Aorta (tissue), 5 donors: ENCODE measurements at regions not wholly inside any gene's neighbourhood (a gene's known extent, or its start where the extent isn't known, plus 50 kb on each side); places are given as distances from the start of the nearest gene placed in this dataset.

Experiments
- ATAC-seq: fragments of 200-7000 bp; cut with Tn5 transposase; one replicate; pipeline ENCODE4 v1.9.1; 2022; ENCODE audit warnings: moderate library complexity; ENCODE audit not compliant: low FRiP score
- DNase-seq, 2 donors: peaks; one replicate each; pipeline ENCODE4 v3.0.0-alpha.2; 2020
- H3K27ac ChIP-seq, 2 donors: one replicate each; pipeline ENCODE4 v1.5.1; 2013; ENCODE audit warnings: low read length in 2 of 2, mild to moderate bottlenecking in 2 of 2, moderate library complexity in 2 of 2, control low read depth in 1 of 2, inconsistent platforms in 1 of 2, low read depth in 1 of 2
- H3K27me3 ChIP-seq, 2 donors: one replicate each; pipeline ENCODE4 v1.6.1; 2013; ENCODE audit warnings: control low read depth in 1 of 2, low read length in 1 of 2, mild to moderate bottlenecking in 1 of 2, moderate library complexity in 1 of 2; ENCODE audit not compliant: insufficient read depth in 2 of 2, control insufficient read depth in 1 of 2
- H3K36me3 ChIP-seq, 2 donors: one replicate each; pipeline ENCODE4 v1.6.1; 2013; ENCODE audit warnings: control low read depth in 1 of 2, low read length in 1 of 2, mild to moderate bottlenecking in 1 of 2; ENCODE audit not compliant: insufficient read depth in 2 of 2, control insufficient read depth in 1 of 2
- H3K4me1 ChIP-seq, 2 donors: one replicate each; pipeline ENCODE4 v1.6.1; 2013; ENCODE audit warnings: low read length in 2 of 2, control low read depth in 1 of 2, mild to moderate bottlenecking in 1 of 2, moderate library complexity in 1 of 2; ENCODE audit not compliant: insufficient read depth in 2 of 2, control insufficient read depth in 1 of 2
- H3K4me3 ChIP-seq, 2 donors: one replicate each; pipeline ENCODE4 v1.5.1; 2013; ENCODE audit warnings: low read length in 2 of 2, control low read depth in 1 of 2, mild to moderate bottlenecking in 1 of 2
- H3K9me3 ChIP-seq: one replicate; pipeline ENCODE4 v1.6.1; 2013; ENCODE audit warnings: mild to moderate bottlenecking, low read length; ENCODE audit not compliant: control insufficient read depth
- WGBS, 2 donors: extraction: QIAGEN DNeasy Blood & Tissue Kit; methylation state at CpG; one replicate each; pipeline ENCODE4 v1.1.7; 2013; 5-methylcytosine and 5-hydroxymethylcytosine counted together
- intact Hi-C, 2 donors: fragments of 100-400 bp; cut with DNase I; formaldehyde crosslinking; loops; one replicate each; pipeline versions ENCODE4 v1.14.2 to v1.15.0; 2022
- donor health status: healthy with polysubstance abuse.
- donor health status: Bipolar disorder and iron deficiency.
- donor health status: DM: no; HTN: no; CAD: no.
- donor health status: DM: no; HTN: no; CAD: no.
- donor health status: DM: yes; HTN: yes; CAD: no.

- H3K36me3 ChIP-seq = no peaks in the 10 kb centered on the region
- H3K27ac ChIP-seq = no peak overlapping the region
- H3K4me3 ChIP-seq = no peak overlapping the region
- no peaks in the 10 kb centered on the region for H3K9me3 ChIP-seq
- no peaks in the 10 kb centered on the region for H3K4me1 ChIP-seq
- ATAC-seq = no peak
- DNase-seq = no peak
- WGBS, 2 donors = 75 to 79% methylated on average over 3 of the region's 3 CpGs
- H3K27me3 ChIP-seq = no peaks in the 10 kb centered on the region
- intact Hi-C loops = no loop called here
Measured at GRCh38 chr12:28807535-28807934, 341.5 kb upstream of the FAR2 start.

GRCh38 chr12:28811457-28811856 is 337.6 kb upstream of the FAR2 start:
- intact Hi-C loops = no loop called here
- Histone ChIP-seq H3K27me3 (no peaks in the 10 kb centered on the region), H3K4me3 (no peak overlapping the region), H3K9me3 (no peaks in the 10 kb centered on the region), H3K36me3 (no peaks in the 10 kb centered on the region), H3K4me1 (no peaks in the 10 kb centered on the region), H3K27ac (no peak overlapping the region)
- DNase-seq = no peak
- 74 to 76% methylated on average over 5 of the region's 5 CpGs for WGBS, 2 donors
- no peak for ATAC-seq

- DNase-seq = no peak
- WGBS, 2 donors = 83 to 86% methylated on average over 4 of the region's 4 CpGs
- intact Hi-C loops = no loop called here
- Histone ChIP-seq H3K27ac (no peak overlapping the region), H3K27me3 (no peaks in the 10 kb centered on the region), H3K9me3 (no peaks in the 10 kb centered on the region), H3K4me3 (no peak overlapping the region), H3K4me1 (no peaks in the 10 kb centered on the region), H3K36me3 (no peaks in the 10 kb centered on the region)
- no peak for ATAC-seq
Measured at GRCh38 chr12:28814246-28814645, 334.8 kb upstream of the FAR2 start.

DNA sequence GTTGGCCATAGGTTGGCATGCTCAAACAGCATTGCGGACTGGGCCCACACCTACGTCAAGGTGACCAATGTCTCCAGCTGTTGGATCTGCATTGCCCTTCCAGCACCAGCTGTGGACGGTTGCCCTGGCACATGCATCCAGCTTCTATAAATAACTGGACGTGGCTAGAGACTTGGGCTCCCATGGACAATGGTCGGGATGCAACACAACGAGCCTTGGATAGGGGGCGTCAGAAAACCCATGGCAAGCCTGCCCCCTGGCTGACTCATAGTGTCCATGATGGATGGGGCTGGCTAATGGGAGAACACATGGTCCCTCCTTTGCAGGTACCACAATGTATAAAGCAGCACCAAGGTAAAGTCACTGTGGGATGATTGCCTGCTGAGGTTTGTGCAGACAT is 331.6 kb upstream of the FAR2 start:
- WGBS, 2 donors = 86 to 97% methylated on average over 7 of the region's 7 CpGs
- Histone ChIP-seq H3K27ac (no peak overlapping the region), H3K36me3 (no peaks in the 10 kb centered on the region), H3K4me1 (no peaks in the 10 kb centered on the region), H3K27me3 (no peaks in the 10 kb centered on the region), H3K4me3 (no peak overlapping the region), H3K9me3 (no peaks in the 10 kb centered on the region)
- intact Hi-C loops = no loop called here
- ATAC-seq = no peak
- DNase-seq = no peak

DNA sequence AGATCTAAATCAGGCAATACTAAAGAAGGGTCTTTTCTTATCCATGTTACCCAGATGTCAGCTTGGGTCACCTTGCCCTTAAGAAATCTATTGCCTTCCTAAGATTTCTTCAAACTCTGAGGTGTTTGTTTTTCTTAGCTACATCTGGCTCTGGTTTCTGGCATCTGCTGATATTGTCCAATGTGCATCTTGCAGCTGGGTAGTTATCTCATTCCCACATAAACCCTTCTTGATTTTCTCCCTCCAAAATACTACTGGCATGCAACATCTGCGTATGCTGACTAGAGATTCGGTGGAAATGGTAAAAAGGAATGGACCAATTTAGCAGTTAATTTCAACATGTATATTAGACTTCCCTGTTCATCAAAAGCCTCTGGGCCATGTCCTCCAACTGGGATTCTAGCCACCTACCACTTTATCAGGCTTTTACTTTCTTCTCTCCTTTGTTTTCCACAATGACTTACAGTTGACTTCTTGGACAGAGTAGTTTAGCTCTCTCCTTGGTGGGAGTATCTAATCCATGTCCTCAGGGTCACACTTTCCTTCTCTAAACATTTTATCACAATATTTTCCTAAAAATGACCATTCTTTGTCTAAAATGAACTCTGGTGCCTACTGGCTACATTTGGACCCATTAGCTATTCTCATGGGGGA is 324.8 kb upstream of the FAR2 start:
- WGBS, 2 donors = 69 to 76% methylated on average over 2 of the region's 2 CpGs
- H3K27ac ChIP-seq = no peak overlapping the region
- ATAC-seq (no peak), DNase-seq (no peak)
- no peaks in the 10 kb centered on the region for H3K9me3 ChIP-seq
- H3K27me3 ChIP-seq = no peaks in the 10 kb centered on the region
- intact Hi-C loops = no loop called here
- no peaks in the 10 kb centered on the region for H3K4me1 ChIP-seq
- H3K4me3 ChIP-seq = no peak overlapping the region
- H3K36me3 ChIP-seq = no peaks in the 10 kb centered on the region

GRCh38 chr12:28824849-28825248 is 324.2 kb upstream of the FAR2 start:
- H3K36me3 ChIP-seq = no peaks in the 10 kb centered on the region
- no peak overlapping the region for H3K4me3 ChIP-seq
- H3K27ac ChIP-seq = no peak overlapping the region
- H3K27me3 ChIP-seq = no peaks in the 10 kb centered on the region
- H3K9me3 ChIP-seq = no peaks in the 10 kb centered on the region
- intact Hi-C loops = no loop called here
- H3K4me1 ChIP-seq = no peaks in the 10 kb centered on the region
- DNase-seq (no peak), ATAC-seq (peak; percentile 46)

GRCh38 chr12:28826766-28827165 is 322.3 kb upstream of the FAR2 start:
- ATAC-seq (no peak), DNase-seq (no peak)
- Histone ChIP-seq H3K9me3 (no peaks in the 10 kb centered on the region), H3K27me3 (no peaks in the 10 kb centered on the region), H3K27ac (no peak overlapping the region), H3K4me3 (no peak overlapping the region), H3K36me3 (no peaks in the 10 kb centered on the region), H3K4me1 (no peaks in the 10 kb centered on the region)
- intact Hi-C loops = no loop called here

DNA sequence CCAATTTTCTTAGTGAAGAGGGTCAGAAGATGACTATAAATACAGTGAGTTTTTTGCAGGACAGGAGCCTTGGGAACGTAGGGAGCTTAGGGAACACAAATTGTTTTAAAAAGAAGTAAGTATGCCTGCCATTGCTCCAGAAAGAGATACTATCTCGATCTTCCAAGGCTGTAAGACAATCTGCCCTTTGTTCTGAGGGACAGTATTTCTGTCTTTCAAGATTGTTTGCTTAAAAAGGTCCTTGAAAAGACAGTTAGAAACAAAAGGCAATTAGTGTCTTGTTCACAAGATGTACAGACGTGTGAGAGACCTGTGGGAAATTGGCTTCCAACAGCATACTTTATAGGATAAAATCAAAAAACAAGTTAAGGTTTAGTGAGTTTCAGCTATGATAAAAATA is 321.2 kb upstream of the FAR2 start:
- ATAC-seq (no peak), DNase-seq (no peak)
- Histone ChIP-seq H3K27ac (no peak overlapping the region), H3K4me3 (no peak overlapping the region), H3K27me3 (no peaks in the 10 kb centered on the region), H3K4me1 (no peaks in the 10 kb centered on the region), H3K9me3 (no peaks in the 10 kb centered on the region), H3K36me3 (no peaks in the 10 kb centered on the region)
- intact Hi-C loops = no loop called here
- 50 to 54% methylated on average over 3 of the region's 3 CpGs for WGBS, 2 donors

GRCh38 chr12:28828318-28828717 is 320.8 kb upstream of the FAR2 start:
- H3K4me1 ChIP-seq = no peaks in the 10 kb centered on the region
- no peak overlapping the region for H3K4me3 ChIP-seq
- no peak overlapping the region for H3K27ac ChIP-seq
- 87 to 93% methylated on average over 2 of the region's 2 CpGs for WGBS, 2 donors
- H3K27me3 ChIP-seq = no peaks in the 10 kb centered on the region
- H3K9me3 ChIP-seq = no peaks in the 10 kb centered on the region
- DNase-seq (no peak), ATAC-seq (no peak)
- no peaks in the 10 kb centered on the region for H3K36me3 ChIP-seq
- intact Hi-C loops = no loop called here
